ENCODE measurements at regions not wholly inside any gene's neighbourhood (a gene's known extent, or its start where the extent isn't known, plus 50 kb on each side); places are given as distances from the start of the nearest gene placed in this dataset.

DNA sequence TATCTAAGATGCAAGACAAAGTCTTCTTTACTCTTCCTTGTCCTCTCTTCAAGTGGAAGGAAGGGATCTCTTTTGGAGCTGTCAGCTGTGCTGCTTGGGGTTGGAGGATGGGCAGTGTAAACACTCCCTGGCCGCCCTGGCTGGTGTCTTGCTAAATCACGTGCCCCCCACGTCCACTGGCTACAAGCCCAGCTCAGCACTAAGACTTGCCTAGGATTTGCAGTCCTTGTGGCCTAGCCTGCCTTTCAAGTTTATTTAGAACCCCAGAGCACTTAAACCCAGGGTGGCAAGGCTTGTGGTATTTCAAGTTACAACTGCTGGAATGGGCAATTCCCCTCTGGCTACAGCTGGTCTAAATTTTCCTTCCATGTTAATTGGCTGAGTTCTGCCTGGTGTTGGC, 272.4 kb upstream of the MYO3A start:
- DNase-seq (ENCODE audit: low spot score) = no peak

DNA sequence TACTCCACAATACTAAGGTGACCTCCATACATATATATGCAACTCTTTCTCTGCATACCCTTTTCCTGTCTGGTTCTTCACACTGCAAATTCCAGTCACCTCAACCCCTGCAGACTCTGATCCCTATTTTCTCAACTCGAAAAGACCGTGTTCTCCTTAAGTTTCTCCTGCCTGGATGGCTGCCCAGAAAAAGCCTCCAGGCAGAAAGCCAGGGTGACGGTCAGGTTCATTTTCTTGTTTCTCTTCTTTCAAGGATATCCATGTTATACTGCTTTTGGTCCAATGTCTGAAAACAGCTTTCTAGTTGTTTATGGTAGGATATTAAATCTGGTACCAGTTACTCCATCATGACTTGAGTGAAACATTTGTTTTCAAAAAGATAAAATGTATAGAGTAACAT, 267.8 kb upstream of the MYO3A start:
- DNase-seq (ENCODE audit: low spot score) = no peak

DNA sequence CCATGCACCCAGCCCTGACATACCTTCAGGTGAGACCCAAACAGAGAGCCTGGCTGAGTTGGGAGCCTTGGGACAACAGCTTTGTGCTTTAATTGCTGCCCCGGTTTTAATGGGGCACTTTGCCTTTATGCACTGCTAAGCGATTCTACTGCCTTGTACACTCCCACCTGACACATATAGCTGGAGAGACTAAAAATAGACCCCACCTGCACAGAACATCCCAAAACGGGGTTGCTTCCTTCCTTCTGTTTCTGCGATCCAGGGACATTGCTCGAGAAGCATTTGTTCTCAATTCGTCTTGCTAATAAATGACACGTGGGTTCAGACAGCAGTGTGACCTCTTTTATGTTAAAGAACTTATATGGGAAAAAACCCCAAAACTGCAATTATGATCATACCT, 258.8 kb upstream of the MYO3A start:
- DNase-seq (ENCODE audit: low spot score) = no peak

DNA sequence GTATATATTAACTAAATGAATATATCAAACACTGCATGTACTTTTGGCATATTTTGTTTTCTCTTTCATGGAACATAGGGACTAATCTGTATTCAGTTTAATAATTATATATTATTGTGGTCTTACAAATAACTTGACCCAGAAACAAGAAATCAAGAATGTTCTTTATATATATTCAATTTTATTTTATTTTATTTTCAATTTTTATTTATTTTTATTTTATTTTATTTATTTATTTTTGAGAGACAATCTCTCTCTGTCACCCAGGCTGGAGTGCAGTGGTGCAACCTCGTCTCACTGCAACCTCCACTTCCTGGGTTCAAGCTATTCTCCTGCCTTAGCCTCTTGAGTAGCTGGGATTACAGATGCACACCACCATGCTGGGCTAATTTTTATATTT, 258.4 kb upstream of the MYO3A start:
- DNase-seq (ENCODE audit: low spot score) = no peak

DNA sequence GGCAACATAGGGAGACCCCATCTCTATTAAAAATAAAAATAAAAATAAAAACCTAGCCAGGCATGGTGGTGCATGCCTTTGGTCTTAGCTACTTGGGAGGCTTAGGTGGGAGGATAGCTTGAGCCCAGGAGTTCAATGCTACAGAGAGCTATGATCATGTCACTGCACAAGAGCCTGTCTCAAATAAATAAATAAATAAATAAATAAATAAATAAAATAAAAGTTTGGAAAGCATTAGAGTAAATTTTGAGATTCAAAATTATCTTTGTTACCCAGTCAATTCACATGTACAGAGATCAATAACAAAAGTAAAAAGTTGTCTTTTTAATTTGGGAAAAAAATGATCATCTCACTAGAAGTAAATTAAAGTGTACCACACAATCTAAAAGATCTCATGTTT, 255.8 kb upstream of the MYO3A start:
- DNase-seq (ENCODE audit: low spot score) = no peak

DNA sequence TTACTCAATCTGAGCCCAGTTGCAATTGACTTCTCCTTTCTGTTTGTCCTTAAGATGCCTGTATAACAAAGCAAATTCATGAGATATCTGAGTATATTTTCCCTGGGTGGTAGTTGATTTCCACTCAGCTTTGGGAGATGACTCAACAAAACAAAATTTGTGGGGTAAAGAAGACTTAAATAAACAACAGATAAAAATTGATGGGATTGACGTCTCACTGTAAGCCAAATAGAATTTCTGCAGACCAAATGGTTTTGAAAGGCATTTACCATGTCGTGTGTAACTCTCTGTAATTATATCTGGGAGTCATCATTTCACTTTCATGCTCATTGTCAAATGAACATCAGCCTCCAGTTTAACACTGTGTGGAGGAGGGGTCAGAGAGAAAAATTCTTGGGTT, 255.4 kb upstream of the MYO3A start:
- no peak for DNase-seq (ENCODE audit: low spot score)

DNA sequence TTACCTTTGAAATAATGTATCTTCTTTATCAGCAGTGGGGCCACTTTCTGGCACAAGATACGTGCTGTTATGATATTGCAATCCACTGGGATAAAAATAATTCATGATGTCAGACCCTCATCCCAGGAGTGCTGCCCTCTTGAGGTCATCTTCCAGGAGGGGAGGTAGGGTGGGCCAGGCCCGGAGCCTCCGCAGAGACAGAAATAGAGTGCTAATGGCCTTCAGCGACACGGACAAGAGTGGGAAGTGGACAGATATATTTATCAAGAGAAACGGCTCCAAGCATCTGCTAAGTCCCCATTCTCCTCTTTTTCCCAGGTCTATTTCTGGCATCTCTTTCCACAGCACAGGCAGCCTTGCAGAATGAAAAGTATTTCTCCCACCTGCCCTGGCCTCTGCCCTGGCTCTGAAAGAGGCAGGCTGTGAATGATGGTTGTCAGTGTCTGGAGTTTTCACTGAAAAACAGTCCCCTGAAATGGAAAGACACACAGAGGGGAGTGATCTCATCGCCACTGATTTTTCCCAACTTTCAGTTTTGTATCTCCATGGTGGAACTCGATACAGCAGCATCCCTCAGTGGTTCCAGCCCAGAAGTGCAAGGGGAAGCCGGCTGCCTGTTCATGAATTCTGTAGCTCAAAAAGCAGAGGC, 251.7 kb upstream of the MYO3A start:
- no peak for DNase-seq (ENCODE audit: low spot score)

DNA sequence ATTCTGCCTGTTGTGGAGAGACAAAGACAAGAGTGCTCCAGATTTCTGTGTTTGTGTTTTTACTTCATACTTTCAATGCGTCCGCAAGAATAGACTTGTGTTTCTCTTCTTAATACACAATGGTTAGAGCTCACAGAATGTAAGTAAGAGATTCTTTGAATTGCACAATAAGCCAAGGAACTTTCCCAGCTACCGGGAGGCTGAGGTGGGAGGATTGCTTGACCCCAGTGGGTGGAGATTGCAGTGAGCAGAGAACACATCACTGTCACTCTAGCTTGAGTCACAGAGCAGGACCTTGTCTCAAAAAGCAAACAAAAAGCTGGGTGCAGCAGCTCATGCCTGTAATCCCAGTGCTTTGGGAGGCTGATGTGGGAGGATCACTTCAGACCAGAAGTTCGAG, 250.7 kb upstream of the MYO3A start:
- no peak for DNase-seq (ENCODE audit: low spot score)

DNA sequence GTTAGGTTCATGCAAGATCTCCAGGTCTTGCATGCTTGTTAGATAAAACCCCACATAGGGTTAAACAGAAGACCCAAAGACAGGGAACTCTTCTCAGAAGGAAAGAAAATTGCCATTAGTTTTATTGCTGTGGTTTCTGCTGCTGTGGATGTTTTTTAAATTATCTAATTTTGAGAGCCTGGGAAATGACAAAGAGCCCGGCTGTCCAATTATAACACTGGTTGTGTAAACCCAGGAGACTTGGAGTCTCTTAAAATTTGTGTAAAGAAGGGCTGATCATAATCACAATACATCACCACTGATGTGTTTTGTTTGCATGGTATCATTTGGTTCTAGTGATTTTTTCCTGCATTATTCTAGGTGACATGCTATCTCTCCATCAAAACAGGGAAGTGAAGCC, 246.5 kb upstream of the MYO3A start:
- DNase-seq (ENCODE audit: low spot score) = no peak

DNA sequence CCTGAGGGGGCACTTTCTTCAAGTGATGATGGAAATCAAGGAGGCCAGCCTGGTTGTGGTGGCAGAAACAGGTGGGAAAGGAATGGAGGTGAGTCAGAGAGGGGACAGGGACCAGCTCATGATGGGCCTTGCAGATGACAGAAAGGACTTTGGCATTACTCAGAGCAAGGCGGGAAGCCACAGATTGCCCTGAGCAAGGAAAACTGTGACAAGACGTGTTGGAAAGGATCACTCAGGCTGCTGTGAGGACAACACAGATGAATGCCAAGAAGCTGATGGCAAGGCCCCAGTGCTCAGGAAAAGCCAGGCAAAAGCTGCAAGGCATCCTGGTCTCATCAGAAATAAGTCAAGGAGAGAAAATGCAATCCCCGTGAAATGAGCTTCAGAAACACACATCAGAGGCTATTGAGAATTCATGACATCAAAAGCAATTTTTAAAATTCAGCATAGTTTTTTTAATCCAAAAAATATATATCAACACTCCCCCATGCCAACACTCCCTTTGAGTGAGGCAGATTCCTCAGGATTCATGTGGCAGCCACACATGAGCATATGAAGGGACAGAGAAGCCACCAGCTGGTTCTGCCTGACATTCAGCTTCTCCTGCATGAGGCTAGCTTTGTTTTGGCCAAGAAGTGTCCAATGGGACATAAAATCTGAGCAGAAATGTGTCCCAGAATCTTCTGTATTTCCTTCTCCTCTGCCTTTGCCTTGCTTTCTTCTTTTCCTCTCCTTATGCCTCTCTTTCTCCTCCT, 244.5 kb upstream of the MYO3A start:
- no peak for DNase-seq (ENCODE audit: low spot score)

DNA sequence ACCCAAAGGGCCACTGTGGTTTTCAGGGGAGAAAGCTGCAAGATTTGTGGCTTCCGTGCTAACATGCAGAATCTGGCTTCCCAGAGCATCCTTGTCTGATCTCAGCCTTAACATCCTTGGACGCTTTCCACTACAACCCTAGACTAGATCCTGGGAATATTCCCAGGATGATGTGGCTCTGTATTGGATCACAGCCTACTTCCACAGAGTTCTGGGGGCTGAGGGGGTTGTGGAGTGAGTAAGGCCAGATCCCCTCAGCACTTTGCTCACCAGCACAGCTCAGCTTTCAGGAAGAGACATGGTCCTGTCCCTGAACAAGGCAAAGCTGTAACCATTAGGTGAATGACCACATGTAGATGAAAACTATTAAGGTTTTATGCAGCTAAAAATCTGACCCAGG, 241.3 kb upstream of the MYO3A start:
- DNase-seq (ENCODE audit: low spot score) = no peak

DNA sequence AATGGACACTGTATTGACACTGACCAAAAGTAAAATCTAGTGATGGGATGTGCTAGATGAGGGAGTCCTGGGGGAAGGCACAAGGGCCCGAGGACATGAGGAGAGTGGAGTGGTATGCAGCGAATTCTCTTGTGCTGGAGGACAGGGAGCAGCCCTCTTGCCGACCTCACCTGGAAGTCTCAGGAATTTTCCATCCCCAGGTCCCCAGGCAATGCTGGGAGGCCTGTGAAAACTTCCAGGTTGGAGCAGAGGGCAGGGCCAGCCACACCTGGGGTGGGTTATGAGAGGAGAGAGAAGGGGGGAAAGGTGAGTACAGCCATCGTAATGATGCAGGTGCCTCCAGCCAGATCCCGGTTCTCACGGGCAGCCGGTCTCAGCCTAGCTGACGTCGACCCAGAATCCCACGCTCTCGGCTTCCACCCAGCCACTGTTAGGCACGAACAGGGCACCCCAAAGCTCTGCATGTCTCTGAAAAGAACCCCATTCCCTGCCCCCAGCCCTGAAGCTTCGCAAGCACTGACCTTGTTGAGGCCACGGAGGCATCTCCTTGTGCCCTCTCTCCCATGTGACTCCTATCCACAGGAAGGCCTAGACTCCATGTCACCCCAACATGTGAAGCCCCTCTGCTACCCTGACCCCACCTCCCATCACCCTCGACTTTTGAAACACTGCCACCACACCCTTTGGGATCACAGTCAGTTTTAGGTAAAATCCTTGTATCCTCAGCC, 239.7 kb upstream of the MYO3A start:
- no peak for DNase-seq (ENCODE audit: low spot score)

DNA sequence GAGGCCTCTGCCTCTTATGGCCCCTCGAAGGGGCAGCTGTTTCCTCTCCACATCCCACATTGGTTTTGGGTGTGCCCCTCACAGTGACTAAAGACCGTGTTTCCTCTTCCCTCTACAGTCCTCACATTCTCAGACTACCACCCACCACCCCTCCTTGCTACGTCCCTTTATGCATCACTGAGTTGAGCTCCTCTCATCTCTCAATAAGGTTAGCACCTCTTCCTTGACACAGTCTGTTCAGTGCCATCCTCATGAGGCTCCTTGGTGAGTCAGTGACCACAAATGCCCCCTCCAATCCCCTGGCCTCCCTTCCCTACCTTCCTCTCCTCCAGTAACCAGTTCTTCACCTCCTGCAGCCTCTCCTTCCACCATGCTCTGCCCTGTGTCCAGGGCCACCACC, 239.1 kb upstream of the MYO3A start:
- no peak for DNase-seq (ENCODE audit: low spot score)

DNA sequence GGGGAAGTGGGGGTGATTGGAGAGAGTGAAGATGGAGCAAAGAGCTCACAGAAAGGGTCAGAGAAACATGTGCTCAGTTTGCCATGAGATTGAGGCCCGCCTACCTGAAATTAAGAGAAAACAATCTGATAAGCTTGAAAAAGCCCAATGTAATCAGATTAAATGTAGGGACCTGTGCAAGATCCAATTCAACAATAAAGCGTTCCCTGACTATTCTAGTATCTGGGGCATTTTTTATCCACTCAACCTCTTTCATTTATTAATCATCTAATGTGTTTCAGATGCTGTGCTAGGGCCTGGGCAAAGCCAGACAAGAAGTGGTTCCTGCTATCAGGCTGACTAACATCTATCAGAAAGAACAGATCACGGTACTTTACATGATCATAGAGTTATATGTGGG, 238.4 kb upstream of the MYO3A start:
- no peak for DNase-seq (ENCODE audit: low spot score)

DNA sequence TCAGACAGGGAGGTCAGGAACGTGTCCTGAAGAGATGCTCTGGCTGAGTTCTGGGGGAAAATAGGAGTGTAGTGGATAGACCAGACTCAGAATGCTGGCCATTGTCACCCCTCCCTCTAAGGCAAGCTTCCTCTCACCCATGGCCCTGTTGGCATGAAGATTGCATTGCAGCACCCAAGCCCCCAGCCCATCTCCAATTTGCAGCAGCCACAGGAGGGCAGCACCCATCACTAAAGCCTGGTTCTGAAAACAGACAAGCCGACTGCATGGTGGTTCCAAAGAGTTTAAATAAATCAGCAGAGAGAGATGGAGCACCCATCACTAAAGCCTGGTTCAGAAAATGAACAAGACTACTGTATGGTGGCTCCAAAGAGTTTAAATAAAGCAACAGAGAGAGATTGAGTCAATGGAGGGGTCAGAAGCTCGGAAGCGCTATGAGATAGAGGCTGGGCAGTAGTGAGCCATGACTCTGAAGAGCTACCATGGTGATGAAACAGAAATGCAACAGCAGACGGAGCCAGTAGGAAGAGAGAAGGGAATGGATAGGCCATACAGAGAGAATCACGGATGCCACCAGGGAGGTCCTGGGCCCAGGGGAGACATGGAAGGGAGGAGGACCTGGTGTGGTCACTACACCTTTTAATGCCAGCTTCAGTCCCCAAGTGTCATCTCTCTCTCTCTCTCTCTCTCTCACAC, 237.9 kb upstream of the MYO3A start:
- DNase-seq (ENCODE audit: low spot score) = no peak

DNA sequence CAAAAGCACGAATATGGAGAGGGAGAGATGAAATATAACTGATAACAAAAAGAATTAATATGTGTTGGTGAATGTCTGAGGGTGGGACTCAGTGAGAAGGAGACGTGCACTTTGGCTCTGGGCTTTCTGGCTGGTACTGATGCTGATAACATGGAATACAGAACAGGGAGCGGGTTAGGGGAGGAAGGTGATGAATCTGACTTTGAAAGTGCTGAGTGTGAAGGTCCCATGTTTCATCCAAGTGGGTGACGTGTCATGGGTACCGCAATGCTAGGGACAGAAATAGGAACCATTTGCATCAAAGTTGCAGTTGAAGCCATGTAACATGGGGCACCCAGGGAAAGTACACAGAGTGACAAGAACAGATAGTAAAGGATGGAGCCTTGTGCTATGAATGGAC, 236.6 kb upstream of the MYO3A start:
- no peak for DNase-seq (ENCODE audit: low spot score)

DNA sequence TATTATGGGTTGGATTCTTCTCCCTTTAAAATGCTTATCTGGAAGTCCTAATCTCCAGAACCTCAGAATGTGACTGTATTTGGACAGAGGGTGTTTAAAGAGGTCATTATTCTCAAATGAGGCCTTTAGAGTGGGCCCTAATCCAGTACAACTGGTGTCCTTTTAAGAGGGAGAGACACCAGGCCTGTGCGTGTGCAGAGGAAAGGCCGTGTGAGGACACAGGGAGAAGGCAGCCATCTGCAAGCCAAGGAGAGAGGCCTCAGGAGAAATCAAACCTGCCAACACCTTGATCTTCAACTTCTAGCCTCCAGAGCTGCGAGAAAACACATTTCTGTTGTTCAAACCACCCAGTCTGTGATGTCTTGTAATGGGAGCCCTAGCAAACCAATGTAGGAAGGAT, 235.4 kb upstream of the MYO3A start:
- no peak for DNase-seq (ENCODE audit: low spot score)

DNA sequence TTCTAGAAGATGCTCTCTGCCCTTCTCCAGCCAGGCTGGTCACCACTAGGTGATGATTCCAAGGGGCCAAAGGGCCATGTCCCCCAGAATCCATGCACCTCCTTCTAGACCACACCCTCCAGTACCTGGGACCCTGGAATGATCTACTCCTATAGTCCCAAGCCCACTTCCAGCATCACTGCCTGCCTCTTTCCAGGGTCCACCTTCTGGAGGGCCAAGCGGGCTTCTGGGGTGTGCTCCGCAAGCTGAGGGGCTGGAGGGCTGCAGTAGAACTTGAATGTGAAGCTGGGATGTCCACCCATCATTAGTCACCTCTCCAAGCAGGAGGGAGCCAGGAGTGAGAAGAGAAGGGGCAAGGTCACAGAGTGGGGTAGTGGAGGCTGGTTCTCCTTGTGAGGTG, 234.4 kb upstream of the MYO3A start:
- no peak for DNase-seq (ENCODE audit: low spot score)

DNA sequence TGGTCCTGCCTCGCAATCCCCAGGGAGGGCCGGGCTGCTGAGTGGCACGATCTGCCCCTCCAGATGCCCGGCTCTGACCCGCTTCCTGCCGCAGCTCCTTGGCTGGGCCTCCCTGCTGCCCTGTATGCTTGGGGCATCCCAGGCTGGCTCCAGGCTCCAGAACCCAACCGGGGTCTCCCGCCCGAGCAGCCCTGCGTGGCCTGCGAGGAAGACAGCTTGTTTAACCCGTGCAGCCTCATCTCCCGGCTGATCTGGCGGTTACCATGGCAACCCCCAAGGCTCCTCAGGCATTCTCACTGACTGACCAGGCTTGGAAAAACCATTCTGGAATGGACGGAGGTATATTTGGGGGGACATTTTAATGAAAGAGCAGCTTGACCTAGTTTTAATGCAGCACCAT, 232.4 kb upstream of the MYO3A start:
- DNase-seq (ENCODE audit: low spot score) = no peak

DNA sequence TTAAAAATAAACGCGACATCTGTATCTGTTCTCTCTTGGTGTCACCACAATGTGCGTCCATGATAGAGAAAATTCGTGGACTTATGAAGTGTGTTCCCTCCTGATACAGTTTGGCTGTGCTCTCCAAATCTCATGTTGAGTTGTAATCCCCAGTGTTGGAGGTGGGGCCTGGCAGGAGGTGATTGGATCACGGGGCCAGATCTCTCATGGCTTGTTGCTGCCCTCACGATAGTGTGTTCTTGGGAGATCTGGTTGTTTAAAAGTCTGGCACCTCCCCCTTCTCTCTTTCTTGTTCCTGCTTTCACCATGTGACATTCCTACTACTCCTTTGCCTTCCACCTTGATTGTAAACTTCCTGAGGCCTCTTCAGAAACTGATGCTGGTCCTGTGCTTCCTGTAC, 229.4 kb upstream of the MYO3A start:
- DNase-seq (ENCODE audit: low spot score) = no peak

DNA sequence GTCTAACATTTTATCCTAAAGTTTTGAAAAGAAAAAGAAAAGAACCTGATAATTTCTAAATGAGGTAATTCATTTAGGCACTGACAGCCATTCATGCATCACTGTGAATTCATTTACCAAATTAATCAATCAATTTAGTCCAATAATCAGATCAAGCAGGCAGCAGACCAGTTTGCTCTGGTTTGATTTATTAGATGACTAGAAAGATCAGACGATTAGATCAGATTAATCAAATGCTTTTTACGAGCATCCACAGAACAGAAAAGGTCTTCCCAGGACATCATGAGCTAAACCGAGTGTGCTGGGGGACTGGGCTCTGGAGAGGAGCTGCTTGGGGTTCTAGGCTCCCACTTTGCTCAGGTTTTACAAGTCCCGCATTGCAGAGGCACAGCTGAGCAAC, 226.5 kb upstream of the MYO3A start:
- no peak for DNase-seq (ENCODE audit: low spot score)

DNA sequence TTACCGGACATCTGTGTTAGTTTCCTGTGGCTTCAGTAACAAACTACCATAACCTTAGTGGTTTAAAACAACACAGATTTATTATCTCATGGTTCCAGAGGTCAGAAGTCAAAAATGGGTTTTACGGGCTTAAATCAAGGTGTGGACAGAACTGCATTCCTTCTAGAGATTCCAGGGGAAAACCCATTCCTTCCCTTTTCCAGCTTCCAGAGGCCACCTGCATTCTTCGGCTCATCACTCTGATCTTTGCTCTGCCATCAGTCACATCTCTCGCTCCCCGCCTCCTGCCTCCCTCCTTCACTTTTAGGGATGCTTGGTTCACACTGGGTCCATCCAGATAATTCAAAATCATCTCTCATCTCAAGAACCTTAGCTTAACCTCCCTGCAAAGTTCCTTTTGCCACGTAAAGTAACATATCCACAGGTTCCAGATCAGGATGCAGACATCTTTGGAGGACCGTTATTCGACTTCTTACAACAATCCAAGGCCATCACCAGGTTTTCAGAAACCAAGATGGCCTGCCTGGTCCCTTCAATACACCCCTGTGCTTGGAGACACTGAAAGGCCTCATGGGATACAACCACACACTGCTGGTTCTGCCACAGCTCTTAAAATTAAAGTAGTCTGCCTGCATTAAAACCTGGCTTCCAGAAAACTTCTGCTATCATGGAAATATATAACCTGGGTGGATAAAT, 225.9 kb upstream of the MYO3A start:
- DNase-seq (ENCODE audit: low spot score) = no peak
